Activated CD4-positive, alpha-beta T cell treated with anti-CD3 and anti-CD28 coated beads for 4 hours (primary cell): ENCODE measurements at regions not wholly inside any gene's neighbourhood (a gene's known extent, or its start where the extent isn't known, plus 50 kb on each side); places are given as distances from the start of the nearest gene placed in this dataset.
"Not testable (repeated sequence)": the region's sequence is repeated elsewhere in the genome, so short reads cannot be mapped to it uniquely, and the experiment has no call there.

ENCODE experiments used
- DNase-seq, 2 donors: peaks; one replicate each; pipeline ENCODE4 v3.0.0-alpha.2; 2020

GRCh38 chr10:65112573-65112972, 1591.4 kb downstream of the REEP3 start:
- no peak for DNase-seq

- no peak for DNase-seq
These were observed 1601.9 kb downstream of the REEP3 start for GRCh38 chr10:65123120-65123519.

- DNase-seq = no peak
These were observed 1604.0 kb downstream of the REEP3 start for GRCh38 chr10:65125212-65125611.

GRCh38 chr10:65126288-65126687, 1605.1 kb downstream of the REEP3 start:
- no peak for DNase-seq

- no peak for DNase-seq
These were observed 1607.1 kb downstream of the REEP3 start for GRCh38 chr10:65128277-65128676.

- no peak for DNase-seq
These were observed 1609.1 kb downstream of the REEP3 start for GRCh38 chr10:65130162-65130758.

GRCh38 chr10:65133652-65134051, 1612.5 kb downstream of the REEP3 start:
- no peak for DNase-seq

GRCh38 chr10:65135508-65135907, 1614.3 kb downstream of the REEP3 start:
- DNase-seq = no peak

GRCh38 chr10:65142641-65143435, 1621.6 kb downstream of the REEP3 start:
- no peak for DNase-seq

GRCh38 chr10:65143723-65144122, 1622.5 kb downstream of the REEP3 start:
- DNase-seq = no peak

GRCh38 chr10:65149878-65150277, 1628.7 kb downstream of the REEP3 start:
- DNase-seq = no peak

GRCh38 chr10:65166272-65166671, 1645.1 kb downstream of the REEP3 start:
- no peak for DNase-seq

GRCh38 chr10:65172249-65172648, 1651.0 kb downstream of the REEP3 start:
- no peak for DNase-seq

- DNase-seq = no peak
These were observed 1655.8 kb downstream of the REEP3 start for GRCh38 chr10:65176994-65177393.

- DNase-seq = no peak
These were observed 1662.0 kb downstream of the REEP3 start for GRCh38 chr10:65183236-65183635.

- not testable (repeated sequence) for DNase-seq
These were observed 1665.5 kb downstream of the REEP3 start for GRCh38 chr10:65186668-65187067.

- DNase-seq = no peak
These were observed 1672.9 kb downstream of the REEP3 start for GRCh38 chr10:65194126-65194525.

- DNase-seq = no peak
These were observed 1673.4 kb downstream of the REEP3 start for GRCh38 chr10:65194555-65194954.

GRCh38 chr10:65196111-65196510, 1674.9 kb downstream of the REEP3 start:
- no peak for DNase-seq

GRCh38 chr10:65197935-65198334, 1676.7 kb downstream of the REEP3 start:
- DNase-seq = no peak

- no peak for DNase-seq
These were observed 1680.3 kb downstream of the REEP3 start for GRCh38 chr10:65201491-65201890.

GRCh38 chr10:65204999-65205398, 1683.8 kb downstream of the REEP3 start:
- DNase-seq = no peak

- no peak for DNase-seq
These were observed 1692.0 kb downstream of the REEP3 start for GRCh38 chr10:65213170-65213569.

- DNase-seq = no peak
These were observed 1698.2 kb downstream of the REEP3 start for GRCh38 chr10:65219444-65219843.

GRCh38 chr10:65231148-65231547, 1694.7 kb upstream of the LRRTM3 start:
- DNase-seq = no peak
